ENCODE measurements at regions not wholly inside any gene's neighbourhood (a gene's known extent, or its start where the extent isn't known, plus 50 kb on each side); places are given as distances from the start of the nearest gene placed in this dataset.

DNA sequence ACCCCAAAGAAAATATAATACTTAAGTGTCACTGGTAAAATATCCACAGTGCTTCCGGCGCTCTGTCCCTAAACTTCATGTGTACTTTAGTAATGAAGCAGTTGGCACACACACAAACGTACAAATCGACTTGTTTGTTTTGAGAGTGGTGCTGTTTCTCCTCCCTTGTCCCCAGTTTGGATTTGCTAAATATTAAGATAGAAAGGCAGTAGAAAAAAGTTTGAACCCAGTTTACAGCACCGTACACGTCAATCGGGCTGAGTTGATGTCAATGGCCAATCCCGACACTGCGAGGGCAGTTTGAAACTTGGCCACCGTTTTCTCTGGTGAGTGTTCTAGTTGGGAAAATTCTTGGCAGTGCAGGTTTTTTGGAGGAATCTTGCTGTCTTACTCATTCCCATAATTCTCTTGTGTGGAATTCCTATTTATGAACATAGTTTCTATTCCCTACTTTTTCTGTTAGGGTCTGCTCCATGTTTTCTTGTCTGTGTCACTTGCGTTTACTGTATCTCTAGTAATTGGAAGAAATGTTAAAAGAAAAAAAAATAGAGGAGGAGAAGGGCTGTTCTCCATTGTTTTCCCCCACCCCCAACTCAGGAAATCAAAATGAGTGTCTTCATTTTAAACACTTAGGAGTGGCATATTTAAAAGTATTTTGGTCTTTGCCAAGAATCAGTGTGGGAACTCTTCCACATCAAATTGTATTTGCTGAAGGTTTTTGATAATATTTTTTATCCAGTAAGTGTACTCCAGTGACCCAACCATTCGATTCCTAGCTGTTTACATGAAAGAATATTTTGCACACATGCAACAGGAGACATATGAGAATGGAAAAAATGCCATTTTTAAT lies 72.3 kb downstream of the OR2B2 start:
- no peak for DNase-seq (ENCODE audit: low spot score)
- Histone ChIP-seq H3K4me1 (ENCODE audit: control insufficient read depth in 1 of 2, low read depth in 2 of 2) (peaks cover 3 to 17% of the 10 kb centered on the region in 2 donors), H3K27me3 (replicated peaks; ENCODE audit: insufficient read depth) (no peaks in the 10 kb centered on the region), H3K9me3 (no peaks in the 10 kb centered on the region), H3K4me3 (peak overlapping the region; percentile 82), H3K36me3 (no peaks in the 10 kb centered on the region), H3K27ac (peak overlapping the region in 1 of 2 donors; percentile 95)
- no peak for ATAC-seq (ENCODE audit: insufficient number of reproducible peaks, low FRiP score, low read depth)
- TF ChIP-seq, protein P1, sequence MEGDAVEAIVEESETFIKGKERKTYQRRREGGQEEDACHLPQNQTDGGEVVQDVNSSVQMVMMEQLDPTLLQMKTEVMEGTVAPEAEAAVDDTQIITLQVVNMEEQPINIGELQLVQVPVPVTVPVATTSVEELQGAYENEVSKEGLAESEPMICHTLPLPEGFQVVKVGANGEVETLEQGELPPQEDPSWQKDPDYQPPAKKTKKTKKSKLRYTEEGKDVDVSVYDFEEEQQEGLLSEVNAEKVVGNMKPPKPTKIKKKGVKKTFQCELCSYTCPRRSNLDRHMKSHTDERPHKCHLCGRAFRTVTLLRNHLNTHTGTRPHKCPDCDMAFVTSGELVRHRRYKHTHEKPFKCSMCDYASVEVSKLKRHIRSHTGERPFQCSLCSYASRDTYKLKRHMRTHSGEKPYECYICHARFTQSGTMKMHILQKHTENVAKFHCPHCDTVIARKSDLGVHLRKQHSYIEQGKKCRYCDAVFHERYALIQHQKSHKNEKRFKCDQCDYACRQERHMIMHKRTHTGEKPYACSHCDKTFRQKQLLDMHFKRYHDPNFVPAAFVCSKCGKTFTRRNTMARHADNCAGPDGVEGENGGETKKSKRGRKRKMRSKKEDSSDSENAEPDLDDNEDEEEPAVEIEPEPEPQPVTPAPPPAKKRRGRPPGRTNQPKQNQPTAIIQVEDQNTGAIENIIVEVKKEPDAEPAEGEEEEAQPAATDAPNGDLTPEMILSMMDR (IDR thresholded peaks at IDR 0.05): no peak

DNA sequence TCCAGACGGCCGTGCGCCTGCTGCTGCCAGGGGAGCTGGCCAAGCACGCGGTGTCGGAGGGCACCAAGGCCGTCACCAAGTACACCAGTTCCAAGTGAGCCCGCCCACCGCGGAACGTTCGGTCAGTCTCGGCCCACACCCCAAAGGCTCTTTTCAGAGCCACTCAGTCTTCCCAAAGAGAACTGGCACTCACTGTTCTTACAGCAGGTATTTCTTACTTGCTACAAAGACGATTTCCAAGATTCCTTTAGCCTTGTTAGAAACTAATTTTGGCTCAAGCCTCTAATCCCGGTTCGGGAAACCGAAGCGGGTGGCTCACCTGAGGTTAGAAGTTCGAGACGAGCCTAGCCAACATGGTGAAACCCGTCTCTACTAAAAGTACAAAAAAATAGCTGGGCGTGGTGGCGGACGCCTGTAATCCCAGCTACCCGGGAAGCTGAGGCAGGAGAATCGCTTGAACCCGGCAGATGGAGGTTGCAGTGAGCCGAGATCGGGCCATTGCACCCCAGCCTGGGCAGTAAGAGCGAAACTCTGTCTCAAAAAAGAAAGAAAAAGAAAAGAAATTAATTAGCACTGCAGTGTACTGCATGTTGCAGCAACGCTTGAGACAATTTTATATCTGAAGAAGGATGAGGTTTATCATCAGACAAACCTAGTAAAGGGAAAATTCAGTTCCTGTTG lies 73.1 kb downstream of the OR2B2 start:
- DNase-seq (ENCODE audit: low spot score): peak; percentile 13

DNA sequence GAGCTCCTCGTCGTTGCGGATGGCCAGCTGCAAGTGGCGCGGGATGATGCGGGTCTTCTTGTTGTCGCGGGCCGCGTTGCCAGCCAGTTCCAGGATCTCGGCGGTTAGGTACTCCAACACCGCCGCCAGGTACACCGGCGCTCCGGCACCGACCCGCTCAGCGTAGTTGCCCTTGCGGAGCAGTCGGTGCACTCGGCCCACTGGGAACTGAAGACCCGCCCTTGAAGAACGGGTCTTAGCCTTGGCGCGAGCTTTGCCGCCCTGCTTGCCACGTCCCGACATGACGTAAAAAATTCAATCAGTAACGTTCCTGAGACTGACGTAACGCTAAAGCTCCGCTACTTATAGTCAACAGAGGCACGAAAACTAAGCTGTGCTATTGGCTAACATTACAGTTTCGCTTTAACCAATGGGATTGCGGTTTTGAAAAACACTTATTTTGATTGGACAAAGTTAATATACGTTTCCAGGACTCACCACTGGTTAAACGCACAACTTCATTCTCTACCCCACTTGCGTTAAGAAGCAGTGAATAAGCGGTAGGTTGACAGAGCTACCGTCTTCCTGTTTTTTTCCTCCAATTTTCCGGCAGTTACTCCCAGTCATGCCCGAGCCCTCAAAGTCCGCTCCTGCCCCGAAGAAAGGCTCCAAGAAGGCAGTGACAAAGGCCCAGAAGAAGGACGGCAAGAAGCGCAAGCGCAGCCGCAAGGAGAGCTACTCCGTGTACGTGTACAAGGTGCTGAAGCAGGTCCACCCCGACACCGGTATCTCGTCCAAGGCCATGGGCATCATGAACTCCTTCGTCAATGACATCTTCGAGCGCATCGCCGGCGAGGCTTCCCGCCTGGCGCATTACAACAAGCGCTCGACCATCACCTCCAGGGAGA lies 73.9 kb downstream of the OR2B2 start:
- peak overlapping the region; percentile 82 for H3K4me3 ChIP-seq
- H3K36me3 ChIP-seq: no peaks in the 10 kb centered on the region
- TF ChIP-seq, protein P1 (IDR thresholded peaks at IDR 0.05): no peak
- peak overlapping the region; percentile 95 to 96 for H3K27ac ChIP-seq
- DNase-seq (ENCODE audit: low spot score) (peak; percentile 21), ATAC-seq (ENCODE audit: insufficient number of reproducible peaks, low FRiP score, low read depth) (peak; percentile 94)
- H3K27me3 ChIP-seq (replicated peaks; ENCODE audit: insufficient read depth): no peaks in the 10 kb centered on the region
- no peaks in the 10 kb centered on the region for H3K9me3 ChIP-seq
- peaks cover 3 to 17% of the 10 kb centered on the region in 2 donors for H3K4me1 ChIP-seq (ENCODE audit: control insufficient read depth in 1 of 2, low read depth in 2 of 2)

More for the DNA sequence above, 73.1 kb downstream of the OR2B2 start:
- Histone ChIP-seq H3K27me3 (replicated peaks; ENCODE audit: insufficient read depth) (no peaks in the 10 kb centered on the region), H3K27ac (peak overlapping the region; percentile 95 to 96), H3K4me3 (peak overlapping the region; percentile 82), H3K36me3 (no peaks in the 10 kb centered on the region), H3K9me3 (no peaks in the 10 kb centered on the region), H3K4me1 (ENCODE audit: control insufficient read depth in 1 of 2, low read depth in 2 of 2) (peaks cover 3 to 17% of the 10 kb centered on the region in 2 donors)
- TF ChIP-seq, protein P1 (IDR thresholded peaks at IDR 0.05): no peak
- ATAC-seq (ENCODE audit: insufficient number of reproducible peaks, low FRiP score, low read depth): no peak

DNA sequence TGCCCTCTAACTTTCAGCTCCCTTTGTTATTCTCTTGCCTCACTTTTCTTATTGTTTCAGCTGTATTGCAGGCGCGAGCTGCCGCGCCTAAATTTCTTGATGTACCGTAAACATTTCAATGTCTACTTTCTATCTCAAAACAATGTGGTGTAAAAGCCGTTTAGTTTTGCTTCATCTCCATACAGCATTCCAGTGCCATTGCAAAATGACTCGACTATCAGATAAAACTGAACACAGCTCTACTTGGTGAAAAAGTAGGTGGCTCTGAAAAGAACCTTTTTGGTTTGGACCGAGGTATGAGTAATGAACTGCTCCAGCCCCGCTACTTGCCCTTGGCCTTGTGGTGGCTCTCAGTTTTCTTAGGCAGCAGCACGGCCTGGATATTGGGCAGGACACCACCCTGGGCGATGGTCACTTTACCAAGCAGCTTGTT lies 74.6 kb downstream of the OR2B2 start:
- Histone ChIP-seq H3K9me3 (no peaks in the 10 kb centered on the region), H3K27me3 (replicated peaks; ENCODE audit: insufficient read depth) (no peaks in the 10 kb centered on the region), H3K4me1 (ENCODE audit: control insufficient read depth in 1 of 2, low read depth in 2 of 2) (peaks cover 3 to 17% of the 10 kb centered on the region in 2 donors), H3K27ac (peak overlapping the region; percentile 95 to 96), H3K36me3 (no peaks in the 10 kb centered on the region), H3K4me3 (peak overlapping the region; percentile 82)
- DNase-seq (ENCODE audit: low spot score): no peak
- peak; percentile 24 for ATAC-seq (ENCODE audit: insufficient number of reproducible peaks, low FRiP score, low read depth)
- TF ChIP-seq, protein P1 (IDR thresholded peaks at IDR 0.05): no peak
